HepG2 (cell line): ENCODE measurements at regions not wholly inside any gene's neighbourhood (a gene's known extent, or its start where the extent isn't known, plus 50 kb on each side); places are given as distances from the start of the nearest gene placed in this dataset.

Source experiments
- ATAC-seq: fragments of 200-7000 bp; cut with Tn5 transposase; 3 replicates; pipeline ENCODE4 v1.9.1; 2020; ENCODE audit warnings: mild to moderate bottlenecking, moderate library complexity
- BruUV-seq: library from RNA; stranded (reverse); fragments of 400-500 nt; replicated peaks from 2 replicates; lab custom pipeline; 2021; lab: Mats Ljungman, UMichigan
- CTCF ChIA-PET: fragments of 300-600 bp; formaldehyde crosslinking; extraction: SDS; loops from one replicate; lab custom pipeline; 2021; ENCODE audit warnings: low total read pairs, inconsistent platforms, low intra/inter-chr PET ratio; lab: Yijun Ruan, JAX
- POLR2A ChIA-PET: fragments of 350-600 bp; sonication (Branson Sonifier 250); formaldehyde crosslinking; loops from one replicate; lab custom pipeline; 2020; ENCODE audit warnings: antibody characterized with exemption, inconsistent platforms; lab: Yijun Ruan, JAX
- DNase-seq: peaks from one replicate; pipeline ENCODE4 v3.0.0-alpha.2; 2015; ENCODE audit warnings: low spot score
- FAIRE-seq: peaks from 3 replicates; lab custom pipeline; 2011; peaks lifted over from hg19 to GRCh38; lab: Jason Lieb, UNC
- H2AFZ ChIP-seq: one replicate; pipeline ENCODE4 v1.6.1; 2011; ENCODE audit warnings: low read length, inconsistent platforms
- H3K27ac ChIP-seq: fragments of 300-600 bp; 3 replicates; pipeline ENCODE4 v1.8.0; 2011; ENCODE audit warnings: mixed run types, mild to moderate bottlenecking, mixed read lengths, low read length, inconsistent platforms; ENCODE audit not compliant: insufficient read depth; ENCODE audit errors: extremely low read length
- H3K27me3 ChIP-seq, 2 experiments: fragments of 200-600 bp in 1 of 2; 2 replicates in 1 of 2; 3 replicates in 1 of 2; pipeline versions ENCODE4 v1.6.0 to v1.8.0; 2011; ENCODE audit warnings: low read length in 2 of 2, mild to moderate bottlenecking in 2 of 2, moderate library complexity in 2 of 2, inconsistent platforms in 1 of 2; ENCODE audit not compliant: insufficient read depth in 2 of 2, control insufficient read depth in 1 of 2
- H3K36me3 ChIP-seq, 2 experiments: fragments of 200-600 bp in 1 of 2; replicated peaks in 1 of 2; 2 replicates in 1 of 2; 3 replicates in 1 of 2; pipeline versions ENCODE4 v1.5.1 to v1.8.0; 2011; ENCODE audit warnings: low read length in 2 of 2, inconsistent platforms in 1 of 2; ENCODE audit not compliant: insufficient read depth in 2 of 2, control insufficient read depth in 1 of 2
- H3K4me1 ChIP-seq: 2 replicates; pipeline ENCODE4 v1.5.1; 2012; ENCODE audit warnings: low read length, inconsistent platforms; ENCODE audit not compliant: insufficient read depth
- H3K4me2 ChIP-seq: 2 replicates; pipeline ENCODE4 v1.6.0; 2011; ENCODE audit warnings: low read depth, low read length, inconsistent platforms
- H3K4me3 ChIP-seq, 3 experiments: fragments of 200-600 bp in 1 of 3; sonication (generic), shearing (Covaris generic) in 1 of 3; replicated peaks in 1 of 3; 2 replicates each; pipeline ENCODE4 v1.5.1; 2011 to 2016; ENCODE audit warnings: low read length in 3 of 3, inconsistent platforms in 2 of 3, low read depth in 2 of 3, mild to moderate bottlenecking in 2 of 3, control low read depth in 1 of 3, mixed read lengths in 1 of 3; ENCODE audit not compliant: insufficient read depth in 1 of 3
- H3K79me2 ChIP-seq: one replicate; pipeline ENCODE4 v1.6.1; 2011; ENCODE audit warnings: low read length, inconsistent platforms; ENCODE audit not compliant: insufficient read depth
- H3K9ac ChIP-seq: 2 replicates; pipeline ENCODE4 v1.6.0; 2011; ENCODE audit warnings: mild to moderate bottlenecking, low read depth, low read length, inconsistent platforms; ENCODE audit not compliant: insufficient read depth
- H3K9me3 ChIP-seq: 2 replicates; pipeline ENCODE4 v1.5.1; 2012; ENCODE audit warnings: mild to moderate bottlenecking, low read length
- H4K20me1 ChIP-seq: 2 replicates; pipeline ENCODE4 v1.6.0; 2011; ENCODE audit warnings: inconsistent platforms, mild to moderate bottlenecking, low read length, moderate library complexity; ENCODE audit not compliant: insufficient read depth
- EP300 ChIP-seq, 3 experiments: sonication (generic) in 1 of 3; formaldehyde crosslinking in 1 of 3; IDR thresholded peaks; 2 replicates each; pipeline versions ENCODE4 v1.5.1 to v1.6.1; 2011 to 2020; ENCODE audit warnings: low read depth in 2 of 3, low read length in 2 of 3, borderline replicate concordance in 1 of 3, improper control_type of control experiment in 1 of 3, mild to moderate bottlenecking in 1 of 3, missing genetic modification reagents in 1 of 3, moderate library complexity in 1 of 3
- ERF ChIP-seq: IDR thresholded peaks from 2 replicates; pipeline ENCODE4 v1.6.1; 2018; ENCODE audit warnings: missing biosample characterization, missing genetic modification reagents
- HINFP ChIP-seq: sonication (generic); formaldehyde crosslinking; IDR thresholded peaks from 2 replicates; pipeline ENCODE4 v1.4.0; 2020; ENCODE audit warnings: low read depth, mild to moderate bottlenecking, missing genetic modification reagents
- HNRNPL ChIP-seq: fragments of 200-400 bp; formaldehyde crosslinking; IDR thresholded peaks from 2 replicates; pipeline ENCODE4 v1.6.1; 2017; ENCODE audit warnings: mild to moderate bottlenecking, low read depth, low read length
- HNRNPLL ChIP-seq: fragments of 200-400 bp; formaldehyde crosslinking; IDR thresholded peaks from 2 replicates; pipeline ENCODE4 v1.6.1; 2017; ENCODE audit warnings: mild to moderate bottlenecking, low read depth, low read length; ENCODE audit not compliant: poor library complexity, severe bottlenecking
- KAT7 ChIP-seq: IDR thresholded peaks from 2 replicates; pipeline ENCODE4 v1.6.1; 2018; ENCODE audit warnings: borderline replicate concordance, missing compliant biosample characterization
- POGZ ChIP-seq: sonication (generic); formaldehyde crosslinking; IDR thresholded peaks from 2 replicates; pipeline ENCODE4 v1.4.0; 2020; ENCODE audit warnings: mild to moderate bottlenecking, missing genetic modification reagents
- POLR2G ChIP-seq: fragments of 200-400 bp; formaldehyde crosslinking; IDR thresholded peaks from 2 replicates; pipeline ENCODE4 v1.6.1; 2018; ENCODE audit warnings: mild to moderate bottlenecking, low read depth, low read length, moderate library complexity
- PRPF4 ChIP-seq: fragments of 200-400 bp; formaldehyde crosslinking; IDR thresholded peaks from 2 replicates; pipeline ENCODE4 v1.6.1; 2016; ENCODE audit warnings: low read length, low read depth; ENCODE audit not compliant: poor library complexity, severe bottlenecking
- ZBTB46 ChIP-seq: sonication (generic); formaldehyde crosslinking; IDR thresholded peaks from 2 replicates; pipeline ENCODE4 v1.4.0; 2020; ENCODE audit warnings: mild to moderate bottlenecking, missing genetic modification reagents, borderline replicate concordance
- ZIK1 ChIP-seq: sonication (generic); formaldehyde crosslinking; IDR thresholded peaks from 2 replicates; pipeline ENCODE4 v1.5.0; 2020; ENCODE audit warnings: mild to moderate bottlenecking, low read depth, missing genetic modification reagents, borderline replicate concordance
- ZKSCAN8 ChIP-seq: IDR thresholded peaks from 2 replicates; pipeline ENCODE4 v1.6.1; 2016; ENCODE audit warnings: borderline replicate concordance, missing genetic modification reagents, missing compliant biosample characterization
- WGBS: methylation state at CpG from one replicate; pipeline ENCODE4 v1.1.6; 2017; ENCODE audit warnings: low lambda C conversion rate; 5-methylcytosine and 5-hydroxymethylcytosine counted together
- in situ Hi-C: cut with HindIII; loops from 2 replicates; pipeline ENCODE4 v1.10.0; 2017; ENCODE audit warnings: low pct_unique_long_range_greater_than_20kb; ENCODE audit not compliant: extremely low pct_ligation_motif_present
- intact Hi-C: fragments of 100-400 bp; cut with micrococcal nuclease; formaldehyde crosslinking; loops from one replicate; pipeline ENCODE4 v1.10.0; 2022; ENCODE audit not compliant: unreplicated experiment

- Histone ChIP-seq H3K4me2 (no peak overlapping the region), H3K9me3 (no peaks in the 10 kb centered on the region), H3K27me3 (no peaks in the 10 kb centered on the region), H3K4me1 (no peaks in the 10 kb centered on the region), H3K36me3 (no peaks in the 10 kb centered on the region), H2AFZ (no peak overlapping the region), H3K79me2 (no peaks in the 10 kb centered on the region), H3K4me3 (no peak overlapping the region), H3K27ac (no peak overlapping the region), H4K20me1 (no peaks in the 10 kb centered on the region), H3K9ac (no peak overlapping the region)
- CTCF ChIA-PET, result no interaction called here
- POLR2A ChIA-PET, result no interaction called here
- TF ChIP-seq EP300 (IDR thresholded peaks at IDR 0.05; ENCODE audit: low read depth in 2 of 2, low read length in 2 of 2), result no peak
- TF ChIP-seq EP300 (CRISPR knock-in tag; IDR thresholded peaks at IDR 0.05; ENCODE audit: borderline replicate concordance), result no peak
- no peak for TF ChIP-seq HNRNPL
- TF ChIP-seq POLR2G, result no peak
- ATAC-seq (no peak), FAIRE-seq (no peak), DNase-seq (no peak)
- intact Hi-C loops (no loop called here), in situ Hi-C loops (no loop called here)
- no TSS peak for BruUV-seq
- WGBS, result 9% methylated on average over 3 of the region's 3 CpGs
Observed at GRCh38 chr18:67133669-67134068, 382.9 kb downstream of the DSEL start.

GRCh38 chr18:67132919-67133318, 383.6 kb downstream of the DSEL start:
- intact Hi-C loops (no loop called here), in situ Hi-C loops (no loop called here)
- Histone ChIP-seq H3K4me3 (no peak overlapping the region), H3K79me2 (no peaks in the 10 kb centered on the region), H3K36me3 (no peaks in the 10 kb centered on the region), H3K9ac (no peak overlapping the region), H3K4me2 (no peak overlapping the region), H2AFZ (no peak overlapping the region), H3K4me1 (no peaks in the 10 kb centered on the region), H3K9me3 (no peaks in the 10 kb centered on the region), H3K27me3 (no peaks in the 10 kb centered on the region), H4K20me1 (no peaks in the 10 kb centered on the region), H3K27ac (no peak overlapping the region)
- no TSS peak for BruUV-seq
- WGBS, result 0% methylated on average over 2 of the region's 2 CpGs
- DNase-seq (no peak), FAIRE-seq (no peak), ATAC-seq (no peak)
- ChIA-PET POLR2A (no interaction called here), CTCF (no interaction called here)
- TF ChIP-seq PRPF4, result no peak
- no peak for TF ChIP-seq KAT7 (CRISPR knock-in tag)
- TF ChIP-seq POGZ (CRISPR knock-in tag), result no peak
- TF ChIP-seq ERF (CRISPR knock-in tag), result no peak
- TF ChIP-seq ZIK1 (CRISPR knock-in tag), result no peak
- no peak for TF ChIP-seq HINFP
- TF ChIP-seq ZKSCAN8 (CRISPR knock-in tag), result no peak
- TF ChIP-seq ZBTB46 (CRISPR knock-in tag), result no peak
- no peak for TF ChIP-seq HNRNPLL
